ENCODE measurements at regions not wholly inside any gene's neighbourhood (a gene's known extent, or its start where the extent isn't known, plus 50 kb on each side); places are given as distances from the start of the nearest gene placed in this dataset.

DNA sequence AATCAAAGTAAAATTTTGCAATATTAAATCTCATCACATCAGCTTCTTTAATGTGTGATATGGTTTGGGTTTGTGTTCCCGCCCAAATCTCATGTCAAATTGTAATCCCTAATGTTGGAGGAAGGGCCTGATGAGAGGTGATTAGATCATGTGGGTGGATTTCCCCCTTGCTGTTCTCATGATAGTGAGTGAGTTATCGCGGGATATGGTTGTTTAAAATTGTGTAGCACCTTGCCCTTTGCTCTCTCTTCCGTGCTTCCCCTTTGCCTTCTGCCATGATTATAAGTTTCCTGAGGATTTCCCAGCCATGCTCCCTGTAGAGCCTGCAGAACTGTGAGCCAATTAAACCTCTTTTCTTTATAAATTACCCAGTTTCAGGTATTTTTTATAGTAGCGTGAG lies 131.9 kb downstream of the ZNF326 start:
- no peak for DNase-seq

DNA sequence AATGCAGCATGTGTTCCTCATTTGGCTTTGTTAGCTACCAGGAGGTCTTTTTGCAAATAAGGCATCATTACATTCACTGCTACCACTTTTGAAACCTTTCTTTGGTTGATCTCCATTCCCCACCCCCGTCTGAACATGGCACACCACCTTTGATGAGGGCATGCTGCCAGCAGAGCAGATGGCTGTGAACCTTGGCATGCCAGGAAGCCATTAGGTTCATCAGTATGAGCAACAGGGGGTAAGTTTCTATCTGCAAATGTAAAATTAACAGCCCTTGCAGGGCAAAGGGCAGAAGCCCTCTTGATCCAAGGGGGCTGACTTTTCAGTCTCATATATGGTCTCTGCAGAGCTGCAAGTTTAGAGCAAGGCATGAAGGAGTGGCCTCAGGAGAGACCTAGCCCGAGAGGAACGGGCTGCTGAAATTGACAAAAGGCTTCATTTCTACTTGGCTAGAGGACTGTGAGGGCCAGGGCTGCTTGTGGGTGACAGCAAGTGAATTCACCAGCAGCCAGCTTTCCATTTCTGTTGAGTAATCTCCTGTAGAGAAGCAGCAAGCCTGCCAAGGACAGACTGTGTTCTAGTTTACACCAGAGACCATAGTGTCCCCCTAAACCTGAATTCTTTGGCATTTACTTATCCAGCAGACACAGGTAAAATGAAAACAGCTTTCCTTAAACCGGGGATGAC lies 127.9 kb downstream of the ZNF326 start:
- no peak for DNase-seq

DNA sequence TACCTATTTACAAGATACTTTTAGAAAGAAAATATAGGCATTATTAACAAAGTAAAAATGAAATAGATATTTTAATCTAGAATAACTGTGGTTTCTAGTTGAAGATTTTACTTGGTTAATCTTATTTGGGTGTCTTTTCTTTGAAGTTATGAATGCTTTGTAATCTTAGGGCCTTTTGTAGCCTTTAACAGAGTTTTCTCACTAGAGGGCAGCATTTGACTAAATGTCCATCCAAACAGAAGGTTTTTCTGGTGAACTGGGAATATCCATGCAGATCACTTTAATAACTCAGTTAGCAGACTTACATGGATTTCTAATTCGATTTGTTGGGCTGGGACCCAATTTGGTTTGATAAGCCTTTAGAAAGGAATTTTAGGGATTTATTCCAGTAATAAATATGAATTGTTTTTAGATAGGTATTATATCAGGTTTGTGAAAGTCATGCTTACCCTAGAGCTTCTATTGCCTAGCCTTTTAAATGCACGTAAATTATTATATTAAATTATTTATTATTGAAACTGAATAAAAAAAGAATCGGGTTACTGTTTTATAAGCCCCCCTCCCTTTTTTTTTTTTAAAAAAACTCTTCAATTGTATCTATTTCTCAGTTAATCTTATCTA lies 119.7 kb downstream of the ZNF326 start:
- DNase-seq, result peak; percentile 52 to 54

DNA sequence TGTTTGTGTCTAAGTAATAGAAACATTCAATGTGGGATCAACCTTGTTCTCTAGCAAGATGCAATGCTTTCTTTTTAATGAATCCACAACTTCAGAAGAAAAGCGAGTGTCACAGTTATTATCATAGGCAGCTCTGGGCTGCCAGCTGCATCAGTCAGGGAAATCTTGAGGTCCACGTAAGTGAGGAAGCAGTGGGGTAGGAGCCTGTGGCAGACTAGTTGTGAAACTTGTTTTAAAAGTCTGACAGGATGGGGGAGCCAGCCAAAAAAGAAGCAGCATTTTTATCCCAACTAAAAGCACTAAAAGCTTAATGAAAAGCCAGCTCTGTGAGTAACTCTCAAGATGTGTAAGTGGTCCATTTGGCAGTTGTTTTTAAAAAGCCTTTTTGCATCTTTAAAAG lies 113.1 kb downstream of the ZNF326 start:
- no peak for DNase-seq

DNA sequence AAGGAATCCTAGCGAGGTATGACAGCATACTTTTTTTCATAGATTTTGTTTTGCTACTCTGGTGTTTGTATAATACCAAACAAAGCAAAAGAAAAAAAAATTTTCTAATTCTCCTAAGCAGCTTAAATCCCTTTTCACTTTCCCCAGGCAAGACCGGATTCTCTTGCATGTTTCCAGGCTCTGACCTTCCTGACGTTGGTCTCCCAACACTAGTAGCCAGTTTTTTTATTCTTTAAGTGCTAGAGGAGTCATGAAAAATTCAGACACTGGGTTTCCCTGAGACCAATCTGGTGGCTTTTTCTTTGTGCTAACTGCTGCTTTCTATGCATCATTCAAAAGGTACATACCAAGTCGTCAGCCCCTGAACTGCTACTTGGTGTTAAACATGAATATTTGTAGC lies 111.4 kb downstream of the ZNF326 start:
- DNase-seq, result no peak

DNA sequence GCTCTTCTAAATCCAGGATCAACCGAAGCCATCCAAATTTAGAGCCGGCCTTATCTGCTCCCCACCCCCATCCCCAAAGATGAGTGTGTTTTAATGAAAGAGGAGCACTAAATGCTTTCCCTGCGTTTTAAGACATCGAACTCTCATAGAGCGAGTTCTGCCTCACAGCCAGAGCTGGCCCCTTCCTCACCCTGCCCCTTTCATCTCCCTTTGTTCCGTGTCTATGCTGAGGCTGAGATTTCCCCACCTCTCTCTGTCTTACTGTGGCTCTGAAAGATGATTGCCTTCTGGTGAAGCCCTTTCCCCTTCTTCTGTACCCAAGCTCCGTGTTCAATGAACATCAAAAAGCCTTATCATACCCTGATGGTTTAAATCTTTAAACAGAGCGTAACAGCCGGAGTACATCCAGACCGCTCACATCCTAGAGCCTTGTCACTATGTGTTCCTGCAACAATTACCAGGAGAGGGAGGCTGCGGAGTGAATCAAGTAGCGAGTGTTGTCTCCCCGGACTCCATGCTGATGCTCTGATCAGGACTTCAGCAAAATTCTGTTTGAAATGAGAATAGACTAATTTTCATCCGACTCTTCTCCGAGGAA lies 110.1 kb downstream of the ZNF326 start:
- no peak for DNase-seq

DNA sequence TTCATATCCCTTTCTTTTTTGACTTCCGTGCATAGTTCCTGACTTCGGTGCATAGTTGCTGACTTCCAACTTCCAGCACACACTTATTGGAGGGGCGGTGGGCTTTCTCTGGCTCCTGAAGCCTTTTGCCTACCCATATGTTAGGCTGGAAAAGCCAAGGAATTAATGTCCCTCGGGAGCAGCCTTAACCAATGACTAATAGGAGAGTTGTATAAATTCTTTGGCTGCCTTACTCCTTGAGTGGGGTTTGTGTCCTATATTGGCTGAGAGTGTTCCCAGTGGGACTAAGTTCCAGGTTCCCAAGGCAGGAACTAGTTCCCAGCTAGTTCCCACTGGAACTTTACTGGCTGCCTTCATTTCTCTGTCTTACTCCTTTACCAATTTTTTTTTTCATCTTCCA lies 105.7 kb downstream of the ZNF326 start:
- DNase-seq, result no peak

DNA sequence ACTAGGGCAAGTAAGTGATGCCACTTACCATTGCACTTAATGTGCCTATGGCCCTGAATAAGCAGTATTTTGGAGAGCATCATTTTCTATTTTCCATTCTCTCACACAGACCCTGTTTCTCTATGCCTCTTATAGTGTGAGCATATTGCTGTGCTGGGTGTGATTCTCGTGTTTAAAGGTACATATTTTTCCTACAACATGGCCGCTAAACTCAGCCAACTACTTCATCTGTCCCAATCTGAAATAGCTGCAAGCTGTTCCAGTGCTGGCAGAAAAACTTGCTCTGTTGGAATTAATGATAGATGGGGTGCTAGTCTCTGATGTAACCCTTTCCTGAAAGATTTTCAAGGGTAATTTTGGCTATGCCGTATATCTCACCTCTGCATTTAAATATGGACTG lies 97.5 kb downstream of the ZNF326 start:
- DNase-seq, result no peak
